HG03196 (cell line): ENCODE measurements at regions not wholly inside any gene's neighbourhood (a gene's known extent, or its start where the extent isn't known, plus 50 kb on each side); places are given as distances from the start of the nearest gene placed in this dataset.

ENCODE experiments used
- ATAC-seq: cut with Tn5 transposase; IDR thresholded peaks from one replicate; pipeline ENCODE4 v1.9.1; 2021; ENCODE audit not compliant: unreplicated experiment

DNA sequence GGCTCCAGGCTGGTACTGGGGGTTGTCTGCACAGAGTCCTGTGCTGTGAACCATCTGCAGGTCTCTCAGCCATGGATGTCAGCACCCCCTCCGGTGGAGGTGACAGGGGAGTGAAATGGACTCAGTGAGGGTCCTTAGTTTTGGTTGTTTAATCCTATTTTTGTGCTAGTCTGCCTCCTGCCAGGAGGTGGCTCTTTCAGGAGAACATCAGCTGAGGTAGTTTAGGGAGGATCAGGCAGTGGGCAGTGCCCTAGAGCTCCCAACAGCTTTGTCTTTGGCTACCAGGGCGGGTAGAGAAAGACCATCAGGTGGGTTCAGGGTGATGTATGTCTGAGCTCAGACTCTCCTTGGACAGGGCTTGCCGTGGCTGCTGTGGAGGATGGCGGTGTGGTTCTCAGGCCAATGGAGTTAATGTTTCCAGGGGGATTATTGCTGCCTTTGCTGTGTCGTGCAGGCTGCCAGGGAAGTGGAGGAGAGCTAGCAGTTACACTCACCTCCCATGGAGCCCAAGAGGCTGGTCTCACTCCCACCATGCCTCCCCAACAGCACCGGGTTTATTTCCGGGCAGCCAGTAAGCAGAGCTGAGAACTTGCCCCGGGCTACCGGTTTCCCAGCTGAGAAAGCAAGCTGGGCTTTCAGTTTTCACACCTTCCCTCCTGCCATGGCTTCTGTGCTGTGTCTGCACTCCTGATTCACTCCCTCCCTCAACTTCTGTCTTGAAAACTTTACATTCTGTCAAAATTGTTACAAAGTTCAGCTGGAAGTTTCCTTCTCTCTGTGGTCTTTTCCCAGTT lies 563.4 kb downstream of the XIRP2 start:
- no peak for ATAC-seq

DNA sequence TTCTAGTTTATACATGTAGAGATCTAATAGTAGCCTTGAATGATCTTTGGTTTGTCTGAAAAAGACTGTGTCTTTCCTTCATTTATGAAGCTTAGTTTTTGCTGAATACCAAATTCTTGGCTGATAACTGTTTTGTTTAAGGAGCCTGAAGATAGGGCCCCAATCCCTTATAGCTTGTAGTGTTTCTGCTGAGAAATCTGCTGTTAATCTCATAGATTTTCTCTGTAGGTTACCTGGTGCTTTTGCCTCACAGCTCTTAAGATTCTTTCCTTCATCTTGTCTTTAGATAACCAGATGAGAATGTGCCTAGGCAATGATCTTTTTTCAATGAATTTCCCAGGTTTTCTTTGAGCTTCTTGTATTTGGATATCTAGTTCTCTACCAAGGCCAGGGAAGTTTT lies 562.1 kb downstream of the XIRP2 start:
- no peak for ATAC-seq

DNA sequence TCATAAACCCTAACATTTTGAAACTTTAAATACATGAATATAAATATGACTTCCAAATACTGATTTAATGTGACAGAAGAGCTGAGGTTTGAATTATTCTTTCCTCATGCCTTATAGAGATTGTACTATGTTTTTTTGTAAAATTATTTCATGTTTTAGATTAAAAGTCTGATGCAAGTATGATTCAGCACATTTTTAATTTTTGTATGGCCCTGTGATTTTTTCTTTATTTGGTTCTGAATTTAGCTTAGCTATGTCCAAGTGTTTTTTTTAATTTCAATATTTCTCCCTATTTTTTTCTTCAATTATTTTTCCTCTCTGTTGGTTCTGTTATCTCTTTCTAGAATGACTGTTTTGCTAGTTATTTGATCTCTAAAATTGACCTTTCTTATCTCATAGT lies 552.1 kb downstream of the XIRP2 start:
- no peak for ATAC-seq

DNA sequence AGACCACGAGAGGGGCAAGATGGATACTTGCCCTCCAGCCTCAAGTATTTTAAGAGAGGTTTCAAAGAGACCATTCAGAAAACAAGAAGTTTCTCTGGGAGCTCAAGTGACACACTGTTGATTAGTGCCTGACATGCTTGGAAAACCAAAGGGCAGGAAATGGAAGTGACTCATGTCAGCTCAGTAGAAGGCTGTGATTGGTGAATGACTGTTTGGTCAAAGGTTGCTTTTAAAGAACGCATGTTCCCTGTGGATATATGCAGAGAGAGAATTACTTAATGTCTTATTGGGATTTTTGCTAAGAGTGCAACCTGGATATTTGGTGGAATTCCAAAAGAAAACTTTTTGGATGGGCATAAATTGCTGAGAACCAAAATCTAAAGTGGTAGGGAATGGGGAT lies 549.9 kb downstream of the XIRP2 start:
- ATAC-seq, result no peak

DNA sequence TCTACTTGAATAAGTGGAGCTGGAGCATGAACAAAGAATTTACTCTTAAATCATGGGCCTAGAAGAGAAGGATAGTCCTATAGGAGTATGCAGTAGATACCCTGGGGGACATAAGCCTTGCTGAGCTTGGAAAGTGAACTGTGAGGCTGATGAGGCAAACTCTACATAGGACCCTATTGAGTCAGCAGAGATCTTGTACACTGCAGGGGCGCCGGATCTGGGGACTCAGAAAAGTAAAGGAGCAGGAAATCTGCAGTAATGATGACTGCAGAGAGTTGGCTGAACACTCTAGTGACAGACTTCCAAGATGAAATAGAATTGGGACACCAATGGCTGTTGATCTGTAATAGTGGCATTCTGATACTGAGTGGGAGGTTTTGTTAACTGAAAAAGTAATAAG lies 543.7 kb downstream of the XIRP2 start:
- no peak for ATAC-seq

DNA sequence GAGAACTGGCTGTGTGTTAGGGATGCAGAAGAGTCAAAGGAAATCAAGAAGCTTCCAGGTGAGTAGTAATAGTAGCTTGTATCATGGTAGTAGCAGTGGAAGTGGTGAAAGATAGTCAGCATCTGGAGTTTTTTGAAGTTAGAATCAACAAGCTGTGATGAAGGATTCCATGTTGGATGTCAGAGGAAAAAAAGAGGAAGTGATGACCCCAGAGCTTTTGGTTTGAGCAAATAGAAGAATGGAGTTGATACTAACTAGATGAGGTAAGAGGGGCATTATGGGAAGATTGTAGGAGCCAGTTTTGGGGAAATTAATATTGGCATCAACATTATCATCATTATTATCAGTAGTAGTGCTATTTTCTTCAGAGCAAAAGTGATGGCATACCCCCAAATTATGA lies 542.2 kb downstream of the XIRP2 start:
- no peak for ATAC-seq

DNA sequence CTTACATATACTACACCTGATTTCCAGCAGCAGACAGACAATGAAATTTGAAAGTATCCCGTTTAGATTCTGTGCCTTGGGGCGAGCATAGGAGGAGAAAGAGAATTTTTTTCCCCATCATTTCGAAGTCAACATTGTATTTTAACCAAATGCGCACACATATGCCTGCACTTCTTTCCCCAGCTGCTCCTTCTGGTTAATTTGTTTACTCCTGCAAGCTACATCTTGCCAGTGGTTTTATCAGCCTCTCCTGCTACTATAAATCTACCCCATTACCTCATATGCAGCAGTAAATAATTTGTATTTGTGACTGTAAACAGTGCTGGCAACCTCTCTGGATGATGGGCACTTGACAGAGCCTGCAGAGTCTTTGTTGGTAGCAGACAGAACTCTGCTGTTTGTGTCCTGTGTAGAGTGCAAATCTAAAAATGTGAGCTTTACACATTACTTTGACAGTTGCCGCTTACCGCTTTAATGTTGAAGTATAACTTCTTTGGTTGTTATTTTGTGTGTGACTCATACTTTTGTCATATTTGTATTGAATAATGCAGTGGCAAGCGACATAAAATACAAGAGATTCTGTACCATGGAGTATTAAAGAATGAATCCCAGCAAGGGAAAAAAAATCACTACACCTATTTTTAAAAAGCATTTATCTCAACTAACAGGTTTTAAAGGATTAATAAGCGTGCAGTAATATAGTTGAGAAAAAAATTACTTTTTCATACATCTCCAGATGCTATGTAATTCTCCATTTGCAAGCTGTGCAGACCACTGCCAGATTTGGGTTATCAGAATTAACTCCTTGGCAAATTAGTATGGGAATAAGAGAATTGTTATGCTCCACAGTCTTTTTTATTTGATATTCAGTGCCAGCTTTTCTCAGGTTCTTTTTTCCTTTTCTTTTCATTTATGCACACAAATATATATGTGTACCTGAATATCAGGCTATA lies 536.8 kb downstream of the XIRP2 start:
- ATAC-seq, result no peak

DNA sequence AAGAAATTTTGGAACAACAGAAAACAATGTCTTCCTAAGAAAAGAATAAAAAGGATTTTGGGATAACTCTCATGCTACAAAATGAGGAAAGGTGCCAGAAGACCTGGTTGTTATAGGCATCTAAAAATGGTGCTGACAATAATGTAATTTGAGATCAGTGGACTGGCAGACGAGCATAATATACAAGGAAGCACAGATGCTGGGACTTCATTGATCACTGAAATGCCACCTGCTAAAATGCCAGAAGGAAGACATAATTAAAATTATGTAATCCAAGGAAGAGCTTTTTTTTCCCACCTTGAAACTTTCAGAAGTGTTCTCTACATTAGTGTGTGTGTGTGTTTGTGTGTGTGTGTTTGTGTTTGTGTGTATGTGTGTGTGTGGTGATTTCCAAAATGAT lies 535.9 kb downstream of the XIRP2 start:
- ATAC-seq, result no peak

DNA sequence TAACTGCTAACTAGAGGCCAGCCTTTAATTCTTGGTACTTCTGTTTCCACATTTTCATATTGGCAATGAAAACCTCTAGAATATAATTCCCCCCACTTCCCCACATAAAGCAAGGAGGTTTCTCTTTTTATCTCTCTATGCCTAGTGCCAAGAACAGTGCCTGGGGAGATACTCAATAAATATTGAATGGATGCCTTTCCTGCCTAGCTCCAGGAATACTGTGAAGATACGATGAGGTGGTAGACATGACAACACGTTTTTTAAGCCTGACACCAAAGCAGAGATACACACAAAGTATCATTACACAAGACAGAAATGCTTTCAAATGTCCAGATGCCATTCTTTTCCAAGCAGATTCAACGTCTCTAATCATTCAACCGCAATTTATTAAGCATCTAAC lies 535.5 kb downstream of the XIRP2 start:
- no peak for ATAC-seq

DNA sequence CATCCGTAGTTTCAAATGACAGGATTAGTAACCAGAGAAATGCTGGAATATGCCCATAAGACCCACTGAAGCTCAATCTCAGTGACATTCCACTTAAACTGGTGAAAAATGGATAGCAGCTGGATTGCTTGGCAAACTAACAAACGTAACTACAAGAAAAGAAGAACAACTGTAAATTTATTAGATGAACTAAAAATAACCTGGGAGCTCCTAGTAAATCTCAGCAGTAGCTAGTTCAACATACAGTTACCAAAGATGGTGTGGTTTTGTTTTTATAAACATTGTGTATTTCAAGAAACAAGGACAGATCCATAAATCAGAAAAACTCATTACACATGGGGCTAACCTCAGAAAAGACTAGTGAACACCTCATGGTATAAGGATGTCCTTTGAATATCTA lies 531.9 kb downstream of the XIRP2 start:
- no peak for ATAC-seq

DNA sequence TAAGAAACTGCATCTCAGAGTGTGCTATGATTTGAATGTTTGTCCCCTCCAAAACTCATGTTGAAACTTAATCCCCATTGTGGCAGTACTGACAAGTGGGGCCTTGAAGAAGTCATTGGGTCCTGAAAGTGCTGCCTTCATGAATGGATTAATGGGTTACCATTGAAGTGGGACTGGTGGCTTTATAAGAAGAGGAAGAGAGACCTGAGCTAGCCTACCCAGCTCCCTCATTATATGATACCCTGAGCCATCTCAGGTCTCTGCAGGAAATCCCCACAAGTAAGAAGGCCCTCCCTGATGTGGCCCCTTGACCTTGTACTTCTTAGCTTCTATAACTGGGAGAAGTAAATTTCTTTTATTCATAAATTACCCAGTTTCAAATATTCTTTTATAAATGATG lies 526.8 kb downstream of the XIRP2 start:
- ATAC-seq, result no peak

DNA sequence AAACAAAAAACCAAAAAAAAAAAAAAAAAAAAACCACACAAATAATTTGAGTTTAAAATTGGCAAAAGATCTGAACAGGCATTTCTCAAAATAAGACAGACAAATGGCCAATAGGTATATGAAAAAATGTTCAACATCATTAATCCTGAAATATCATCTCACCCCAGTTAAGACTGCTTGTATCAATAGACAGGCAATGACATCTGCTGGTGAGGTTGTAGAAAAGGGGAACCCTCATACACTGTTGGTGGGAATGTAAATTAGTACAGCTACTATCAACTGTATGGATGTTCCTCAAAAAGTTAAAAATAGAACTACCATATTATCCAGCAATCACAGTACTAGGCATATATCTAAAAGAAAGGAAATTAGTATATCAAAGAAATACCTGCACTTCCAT lies 523.1 kb downstream of the XIRP2 start:
- ATAC-seq, result no peak

DNA sequence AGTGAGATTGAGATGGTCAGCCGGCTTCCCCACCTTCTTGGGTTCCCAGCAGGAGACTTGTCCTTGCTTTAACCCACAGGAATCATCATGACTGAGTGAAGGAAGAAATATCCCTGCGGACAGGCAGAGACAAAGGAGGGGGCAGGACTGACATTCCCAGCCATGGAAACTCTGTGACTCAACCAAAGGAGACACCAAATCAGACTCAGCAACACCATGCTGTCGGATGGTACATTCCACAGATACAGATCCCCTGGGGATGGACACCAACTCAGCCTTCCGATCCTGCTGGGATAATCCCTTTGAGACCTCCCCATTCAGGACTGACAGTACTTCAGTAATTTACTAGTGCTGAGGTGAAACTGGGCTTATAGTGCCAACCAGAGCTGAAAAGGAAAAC lies 518.3 kb downstream of the XIRP2 start:
- ATAC-seq, result no peak

DNA sequence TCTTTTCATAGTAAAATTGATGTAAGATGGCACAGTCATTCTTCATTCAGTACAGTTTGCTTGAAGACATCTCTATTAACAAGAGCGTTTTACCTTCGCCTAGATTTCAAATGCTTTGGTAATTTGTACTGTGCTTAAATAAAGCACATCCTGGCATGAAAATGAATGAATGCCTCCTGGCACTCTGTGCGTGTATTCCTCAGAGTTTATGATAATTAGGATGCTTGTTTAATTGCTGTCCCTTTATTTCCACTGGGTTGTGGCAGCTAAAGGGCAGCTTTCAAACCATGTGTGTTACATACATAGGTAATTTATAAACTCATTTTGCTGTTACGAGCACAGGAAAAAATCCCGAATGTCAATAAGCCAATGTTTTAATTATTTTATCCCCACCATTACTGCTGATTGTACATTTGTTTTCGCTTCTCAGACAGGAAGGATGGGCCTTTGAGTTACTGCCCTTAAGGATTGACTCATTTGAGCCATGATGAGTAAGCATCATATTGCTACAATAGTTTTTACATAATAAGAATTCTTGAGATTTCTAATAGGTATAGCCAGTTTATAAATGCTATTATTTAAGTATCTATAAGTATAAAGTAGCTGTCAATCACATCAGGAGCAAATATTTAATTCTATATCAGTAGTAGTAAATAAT lies 516.5 kb downstream of the XIRP2 start:
- ATAC-seq, result no peak

DNA sequence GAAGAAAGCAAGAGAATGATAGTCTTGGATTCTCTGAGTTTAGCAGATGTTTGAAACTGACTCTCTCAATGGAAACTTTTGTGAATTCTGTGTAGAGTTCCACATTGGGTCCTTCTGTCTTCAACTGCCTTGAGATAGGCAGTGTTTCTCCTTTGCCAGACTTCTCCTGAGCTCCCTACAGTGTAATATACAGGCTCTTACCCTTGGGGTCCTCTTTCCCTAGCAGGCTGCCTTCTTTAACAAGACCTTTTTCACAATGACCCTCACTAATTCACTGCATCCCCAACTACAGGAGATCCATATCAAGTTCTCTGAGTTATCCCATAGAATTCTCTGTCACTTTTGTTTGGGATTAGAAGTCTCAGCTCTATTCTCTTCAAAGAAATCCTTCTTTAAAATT lies 513.0 kb downstream of the XIRP2 start:
- ATAC-seq, result no peak

DNA sequence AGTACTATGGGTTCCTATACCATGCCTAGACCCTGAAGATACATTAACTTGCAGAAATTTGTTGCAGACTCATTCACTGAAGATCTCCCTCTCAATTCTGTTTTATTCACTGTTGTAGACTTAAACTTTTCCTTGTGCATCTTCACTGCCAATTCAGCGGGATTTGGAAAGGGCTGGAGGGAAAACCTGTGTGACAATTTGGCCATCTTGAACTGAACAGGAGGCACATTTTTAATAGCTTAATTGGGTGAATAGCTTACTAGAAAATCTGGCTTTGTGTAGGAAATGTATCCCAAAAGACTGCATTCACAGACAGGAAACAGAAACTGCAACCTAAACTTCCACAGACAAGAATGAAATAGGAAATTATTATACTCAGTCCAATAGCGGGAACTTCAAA lies 512.3 kb downstream of the XIRP2 start:
- no peak for ATAC-seq

DNA sequence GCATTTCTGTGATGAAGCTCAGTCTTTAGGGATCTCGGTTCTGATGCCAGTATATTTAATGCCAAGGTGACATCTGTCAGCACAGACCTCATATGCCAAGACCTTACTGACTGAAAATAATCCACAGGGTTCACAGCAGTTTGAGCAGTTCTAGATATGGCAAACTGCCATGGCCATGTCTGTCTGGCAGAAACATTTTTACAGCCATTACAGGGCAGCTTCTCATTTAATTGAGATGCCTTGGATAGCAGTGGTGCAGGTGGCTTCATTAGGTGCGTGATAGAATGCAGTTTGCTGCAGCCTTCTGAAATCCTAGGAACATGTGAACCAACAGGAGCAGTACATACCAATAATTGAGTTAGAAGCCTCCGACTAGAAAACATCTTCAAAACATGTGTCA lies 510.6 kb downstream of the XIRP2 start:
- ATAC-seq, result no peak

DNA sequence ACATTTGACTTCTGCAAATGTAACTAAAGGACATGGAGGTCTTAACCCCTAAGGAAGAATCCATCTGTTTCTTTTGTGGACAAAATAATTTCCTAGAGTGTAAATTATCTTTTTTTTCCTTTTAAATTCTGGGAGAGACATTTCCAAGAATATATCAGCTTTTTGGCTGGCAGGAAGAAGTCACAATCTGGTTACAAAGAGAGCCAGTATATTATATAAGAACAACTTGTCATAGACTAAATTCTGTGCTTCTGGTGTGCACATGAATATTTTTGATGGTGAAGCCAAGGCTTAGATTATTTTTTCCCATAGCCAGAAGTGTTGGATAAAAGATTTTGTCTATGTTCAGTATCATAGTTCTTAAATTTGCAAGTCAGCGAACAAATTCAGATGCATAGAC lies 500.6 kb downstream of the XIRP2 start:
- ATAC-seq, result no peak

DNA sequence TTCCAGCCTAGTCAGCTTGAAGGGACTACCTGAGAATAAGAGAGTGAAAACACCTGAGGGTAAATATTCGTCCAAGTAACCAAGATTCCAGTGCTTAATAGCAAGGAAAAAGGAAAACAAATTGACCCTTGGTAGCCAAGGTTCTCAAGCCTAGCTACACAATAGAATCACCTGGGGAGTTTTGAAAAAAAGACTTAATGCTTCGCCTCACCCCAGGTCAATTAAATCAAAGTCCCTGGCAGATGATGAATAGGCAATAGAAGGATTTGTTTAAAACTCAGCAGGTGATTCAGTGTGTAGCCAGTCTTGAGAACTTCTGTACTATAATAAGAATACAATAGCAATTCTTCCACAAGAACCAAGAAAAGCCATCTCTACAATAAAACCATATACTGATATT lies 500.2 kb downstream of the XIRP2 start:
- no peak for ATAC-seq

DNA sequence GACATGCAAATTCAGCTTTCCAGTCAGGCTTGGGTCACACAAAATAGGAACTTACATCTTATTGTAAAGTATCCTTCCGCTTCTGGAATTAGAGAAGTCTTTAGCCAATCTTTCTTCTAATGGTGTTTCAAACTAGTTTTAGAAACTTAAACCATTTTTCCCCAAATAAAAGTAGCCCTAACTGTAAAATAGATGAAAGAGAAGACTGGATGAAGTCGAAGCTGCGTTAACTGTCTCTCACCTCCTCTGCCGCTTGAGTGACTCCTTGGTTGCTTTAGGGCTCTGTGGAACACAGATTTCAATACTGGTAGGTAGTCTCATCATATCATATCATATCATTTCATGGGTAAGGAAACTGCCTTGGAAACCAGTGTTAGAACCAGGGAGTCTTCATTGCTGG lies 498.4 kb downstream of the XIRP2 start:
- no peak for ATAC-seq

DNA sequence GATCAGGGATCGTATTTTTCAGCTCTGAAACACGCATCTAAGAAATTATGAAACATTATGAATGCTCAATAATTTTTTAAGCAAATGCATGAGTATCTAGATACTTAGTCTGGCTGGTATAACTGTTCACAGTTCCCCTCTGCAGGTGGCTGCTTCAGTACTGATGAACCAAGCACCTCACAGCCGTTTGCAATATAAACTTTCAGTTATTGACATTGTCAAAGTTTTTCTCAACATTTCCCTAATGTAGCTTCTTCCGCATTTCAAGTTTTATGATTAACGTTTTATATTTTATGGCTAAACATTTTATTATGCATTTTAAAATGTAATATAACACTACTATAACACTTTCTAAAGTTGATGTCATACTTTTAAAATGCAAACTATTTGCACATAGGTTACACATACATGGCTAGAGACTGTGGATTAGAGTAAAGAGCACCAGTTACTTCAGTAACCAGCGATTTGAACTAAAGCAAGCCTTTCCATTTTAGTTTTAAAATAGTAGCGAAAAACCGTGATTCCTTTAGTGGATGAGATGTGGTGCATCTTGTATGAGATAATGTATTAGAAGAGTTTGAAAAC lies 495.4 kb downstream of the XIRP2 start:
- ATAC-seq, result no peak
